Upper lobe of left lung (tissue), 4 donors: ENCODE measurements at regions not wholly inside any gene's neighbourhood (a gene's known extent, or its start where the extent isn't known, plus 50 kb on each side); places are given as distances from the start of the nearest gene placed in this dataset.

Source experiments
- POLR2AphosphoS5 ChIP-seq, 2 donors: sonication (generic); formaldehyde crosslinking; IDR thresholded peaks; one replicate each; pipeline ENCODE4 v1.5.1; 2017; ENCODE audit warnings: antibody characterized with exemption in 2 of 2
- TF ChIP-seq, protein P1 (sequence below), 6 experiments: fragments of 450-650 bp in 4 of 6; fragments of 200-600 bp in 2 of 6; sonication (generic) in 2 of 6; IDR thresholded peaks; one replicate each; pipeline ENCODE4 v1.5.1; 2016 to 2019; ENCODE audit warnings: antibody characterized with exemption in 6 of 6

DNA sequence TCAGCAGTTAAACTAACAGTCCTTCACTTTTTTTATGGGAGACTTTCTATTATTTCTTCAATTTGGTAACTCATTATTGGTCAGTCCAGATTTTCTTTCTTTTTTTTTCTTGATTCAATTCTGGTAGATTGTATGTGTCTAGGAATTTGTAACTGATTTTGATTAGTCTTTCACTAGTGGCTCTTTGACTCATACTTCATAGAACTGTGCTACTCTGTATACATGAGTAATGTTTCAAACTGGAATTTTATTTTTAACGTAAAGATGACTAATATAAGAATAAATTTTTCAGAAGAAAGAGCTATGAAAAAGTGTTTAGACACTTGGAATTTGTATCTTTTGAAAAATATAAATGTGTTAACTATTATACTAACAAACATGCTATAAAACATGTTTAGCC, 813.0 kb downstream of the TRAM1L1 start:
- no peak for TF ChIP-seq POLR2AphosphoS5 (IDR thresholded peaks at IDR 0.05)
- TF ChIP-seq, protein P1, sequence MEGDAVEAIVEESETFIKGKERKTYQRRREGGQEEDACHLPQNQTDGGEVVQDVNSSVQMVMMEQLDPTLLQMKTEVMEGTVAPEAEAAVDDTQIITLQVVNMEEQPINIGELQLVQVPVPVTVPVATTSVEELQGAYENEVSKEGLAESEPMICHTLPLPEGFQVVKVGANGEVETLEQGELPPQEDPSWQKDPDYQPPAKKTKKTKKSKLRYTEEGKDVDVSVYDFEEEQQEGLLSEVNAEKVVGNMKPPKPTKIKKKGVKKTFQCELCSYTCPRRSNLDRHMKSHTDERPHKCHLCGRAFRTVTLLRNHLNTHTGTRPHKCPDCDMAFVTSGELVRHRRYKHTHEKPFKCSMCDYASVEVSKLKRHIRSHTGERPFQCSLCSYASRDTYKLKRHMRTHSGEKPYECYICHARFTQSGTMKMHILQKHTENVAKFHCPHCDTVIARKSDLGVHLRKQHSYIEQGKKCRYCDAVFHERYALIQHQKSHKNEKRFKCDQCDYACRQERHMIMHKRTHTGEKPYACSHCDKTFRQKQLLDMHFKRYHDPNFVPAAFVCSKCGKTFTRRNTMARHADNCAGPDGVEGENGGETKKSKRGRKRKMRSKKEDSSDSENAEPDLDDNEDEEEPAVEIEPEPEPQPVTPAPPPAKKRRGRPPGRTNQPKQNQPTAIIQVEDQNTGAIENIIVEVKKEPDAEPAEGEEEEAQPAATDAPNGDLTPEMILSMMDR (IDR thresholded peaks at IDR 0.05): no peak
